ENCODE measurements at regions not wholly inside any gene's neighbourhood (a gene's known extent, or its start where the extent isn't known, plus 50 kb on each side); places are given as distances from the start of the nearest gene placed in this dataset.

DNA sequence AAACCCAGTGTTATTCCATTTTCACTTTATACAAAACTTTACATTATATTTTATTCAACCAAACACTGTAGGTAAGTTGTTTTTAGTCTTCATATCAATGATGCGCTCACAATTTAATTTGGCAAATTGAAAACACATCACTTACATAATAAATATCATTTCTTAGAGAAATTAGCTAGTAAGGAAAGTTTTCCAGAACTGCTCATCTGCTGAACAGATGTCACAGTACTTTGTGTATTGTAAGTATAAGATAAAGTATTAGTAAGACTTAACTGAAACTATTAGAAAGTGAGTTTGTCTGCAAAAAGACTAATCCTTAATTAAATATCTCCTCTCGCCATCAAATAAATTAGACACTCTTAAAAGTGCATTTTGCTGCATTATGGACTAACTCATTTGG lies 108.7 kb upstream of the PACRGL start:
- Histone ChIP-seq H3K9me3 (ENCODE audit: control insufficient read depth, low read length) (no peaks in the 10 kb centered on the region), H3K4me3 (ENCODE audit: low read length) (no peak overlapping the region), H3K9ac (ENCODE audit: low read length) (no peak overlapping the region)

DNA sequence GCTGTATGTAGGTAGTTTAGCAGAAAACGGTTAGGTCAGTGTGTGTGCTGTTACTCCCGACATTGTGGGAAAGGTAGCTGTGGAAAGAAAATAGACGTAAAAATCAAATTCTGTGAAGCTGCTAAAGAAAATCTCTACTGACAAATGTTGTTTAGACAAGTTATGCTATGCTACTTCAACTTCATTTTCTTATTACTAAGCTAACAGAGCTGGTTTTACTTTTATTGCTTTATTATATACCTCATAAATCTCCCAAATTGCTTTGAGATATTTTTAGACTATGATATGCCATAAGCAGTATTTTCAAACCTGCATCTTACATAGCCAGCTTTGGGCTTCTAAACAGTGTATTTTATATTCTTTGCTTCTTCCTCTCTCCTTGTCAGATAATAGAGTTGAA lies 108.2 kb upstream of the PACRGL start:
- Histone ChIP-seq H3K36me3 (ENCODE audit: control insufficient read depth, insufficient read depth, low read length) (no peaks in the 10 kb centered on the region), H3K9ac (ENCODE audit: low read length) (no peak overlapping the region), H3K9me3 (ENCODE audit: control insufficient read depth, low read length) (no peaks in the 10 kb centered on the region), H3K4me1 (ENCODE audit: control insufficient read depth, insufficient read depth, low read length) (no peaks in the 10 kb centered on the region), H3K27me3 (ENCODE audit: control insufficient read depth, insufficient read depth, low read length) (no peaks in the 10 kb centered on the region), H3K4me3 (ENCODE audit: low read length) (no peak overlapping the region)

More for the DNA sequence above, 108.7 kb upstream of the PACRGL start:
- Histone ChIP-seq H3K36me3 (ENCODE audit: control insufficient read depth, insufficient read depth, low read length) (no peaks in the 10 kb centered on the region), H3K27me3 (ENCODE audit: control insufficient read depth, insufficient read depth, low read length) (no peaks in the 10 kb centered on the region), H3K4me1 (ENCODE audit: control insufficient read depth, insufficient read depth, low read length) (no peaks in the 10 kb centered on the region)

DNA sequence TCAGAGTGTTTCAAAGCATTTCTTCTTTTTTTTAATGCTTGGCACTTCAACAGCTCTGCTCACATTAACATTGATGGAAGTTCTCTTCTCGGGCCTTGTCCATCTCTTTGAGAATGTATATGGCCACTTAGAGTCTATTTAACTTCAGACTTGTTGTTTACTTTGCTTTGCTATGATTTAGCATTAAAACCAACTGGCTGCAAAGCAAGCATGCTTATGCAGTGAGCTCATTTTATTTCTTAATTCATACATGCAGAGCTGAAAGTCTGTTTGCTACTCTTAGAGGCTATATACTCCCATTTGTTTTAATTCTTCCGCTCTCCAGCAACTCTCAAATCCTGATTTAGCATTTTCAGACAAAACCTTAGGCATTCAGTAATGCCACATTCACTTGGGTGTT lies 107.6 kb upstream of the PACRGL start:
- H3K9me3 ChIP-seq (ENCODE audit: control insufficient read depth, low read length): no peaks in the 10 kb centered on the region
- no peak overlapping the region for H3K4me3 ChIP-seq (ENCODE audit: low read length)
- no peaks in the 10 kb centered on the region for H3K36me3 ChIP-seq (ENCODE audit: control insufficient read depth, insufficient read depth, low read length)
- H3K9ac ChIP-seq (ENCODE audit: low read length): no peak overlapping the region
- H3K27me3 ChIP-seq (ENCODE audit: control insufficient read depth, insufficient read depth, low read length): no peaks in the 10 kb centered on the region
- no peaks in the 10 kb centered on the region for H3K4me1 ChIP-seq (ENCODE audit: control insufficient read depth, insufficient read depth, low read length)

DNA sequence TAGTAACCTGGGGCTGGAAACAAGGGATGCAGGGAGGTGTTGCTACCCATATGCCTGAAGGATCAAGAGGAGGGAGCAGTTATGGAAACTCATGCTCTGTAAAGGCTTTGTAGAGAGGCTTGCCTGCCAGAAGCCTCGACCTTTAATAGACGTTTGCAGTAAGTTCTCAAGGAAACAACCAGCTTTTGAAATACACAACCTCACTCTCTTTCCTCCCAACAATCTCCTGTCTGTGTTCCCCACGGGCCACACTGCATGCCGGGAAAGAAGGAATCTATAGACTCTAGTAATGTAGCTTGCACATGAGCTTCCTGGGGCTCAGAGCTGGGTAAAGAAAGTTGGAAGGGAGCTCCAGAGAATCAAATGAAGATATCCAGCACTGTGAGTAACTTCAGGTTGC lies 101.6 kb upstream of the PACRGL start:
- Histone ChIP-seq H3K9me3 (ENCODE audit: control insufficient read depth, low read length) (no peaks in the 10 kb centered on the region), H3K9ac (ENCODE audit: low read length) (no peak overlapping the region), H3K4me3 (ENCODE audit: low read length) (no peak overlapping the region), H3K4me1 (ENCODE audit: control insufficient read depth, insufficient read depth, low read length) (no peaks in the 10 kb centered on the region), H3K27me3 (ENCODE audit: control insufficient read depth, insufficient read depth, low read length) (no peaks in the 10 kb centered on the region), H3K36me3 (ENCODE audit: control insufficient read depth, insufficient read depth, low read length) (no peaks in the 10 kb centered on the region)

DNA sequence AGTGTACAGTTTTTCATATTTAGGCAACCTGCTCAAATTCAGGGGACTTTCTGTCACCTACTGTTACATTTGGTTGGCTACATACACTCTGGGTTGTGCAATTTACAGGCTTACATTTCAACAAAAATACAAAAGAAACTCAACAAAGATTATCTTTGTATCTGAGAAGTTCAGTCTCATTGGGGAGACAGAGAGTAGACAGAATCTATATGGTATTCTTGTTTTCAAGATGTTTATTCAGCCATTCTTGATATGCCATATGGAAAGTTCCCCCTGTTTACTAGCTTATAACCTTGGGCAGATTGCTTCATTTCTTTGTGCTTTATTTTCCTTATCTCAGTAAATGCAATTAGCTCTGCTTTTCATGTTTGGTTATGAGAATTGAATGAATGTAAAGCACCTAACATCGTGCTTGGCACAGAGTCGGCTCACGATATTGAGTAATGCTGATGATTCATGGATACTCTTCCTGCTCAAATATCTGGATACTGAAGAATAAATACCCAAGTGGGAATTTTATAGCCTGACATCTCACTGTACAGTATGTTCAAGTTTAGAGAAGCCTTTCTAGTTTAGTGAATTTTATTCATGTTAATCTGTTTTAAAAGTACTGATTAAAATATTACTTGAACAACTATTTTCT lies 96.5 kb upstream of the PACRGL start:
- H3K4me3 ChIP-seq (ENCODE audit: low read length): no peak overlapping the region
- H3K27me3 ChIP-seq (ENCODE audit: control insufficient read depth, insufficient read depth, low read length): no peaks in the 10 kb centered on the region
- no peaks in the 10 kb centered on the region for H3K4me1 ChIP-seq (ENCODE audit: control insufficient read depth, insufficient read depth, low read length)
- no peaks in the 10 kb centered on the region for H3K9me3 ChIP-seq (ENCODE audit: control insufficient read depth, low read length)
- H3K36me3 ChIP-seq (ENCODE audit: control insufficient read depth, insufficient read depth, low read length): no peaks in the 10 kb centered on the region
- H3K9ac ChIP-seq (ENCODE audit: low read length): no peak overlapping the region

DNA sequence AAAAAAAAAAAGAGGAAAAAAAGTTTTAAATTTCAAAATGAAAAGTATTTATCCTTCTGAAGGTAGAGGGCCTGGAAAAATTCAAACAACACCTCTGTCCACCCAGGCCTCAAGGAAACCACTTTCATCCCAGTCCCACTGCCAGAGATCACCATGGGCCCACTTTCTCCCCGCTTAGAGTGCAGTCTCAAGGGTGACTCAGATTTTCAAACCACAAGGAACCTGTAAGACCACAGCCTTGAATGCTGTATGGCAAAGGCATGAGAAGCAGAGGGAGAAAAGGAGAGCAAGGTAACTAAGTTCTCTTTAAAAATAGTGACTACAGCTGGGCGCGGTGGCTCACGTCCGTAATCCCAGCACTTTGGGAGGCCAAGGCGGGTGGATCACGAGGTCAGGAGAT lies 87.9 kb upstream of the PACRGL start:
- Histone ChIP-seq H3K36me3 (ENCODE audit: control insufficient read depth, insufficient read depth, low read length) (no peaks in the 10 kb centered on the region), H3K27me3 (ENCODE audit: control insufficient read depth, insufficient read depth, low read length) (no peaks in the 10 kb centered on the region)

DNA sequence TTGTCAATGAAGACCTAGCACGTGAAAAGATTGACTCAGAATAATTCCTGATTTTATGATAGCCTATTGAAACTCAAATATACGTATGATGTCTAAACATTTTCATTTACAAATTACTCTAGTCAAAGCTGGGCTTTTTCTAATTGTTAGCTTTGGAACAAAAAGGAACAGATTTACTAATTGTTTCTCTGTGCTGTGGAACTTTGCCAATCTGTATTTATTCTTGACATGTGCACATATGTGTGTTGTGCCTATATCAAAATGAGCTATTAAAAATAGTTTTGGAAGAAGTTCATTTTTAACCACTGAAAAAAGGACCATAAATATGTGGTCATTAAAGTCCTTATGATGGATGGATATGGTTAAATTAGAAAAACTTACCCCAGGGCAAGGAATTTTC lies 85.4 kb upstream of the PACRGL start:
- no peaks in the 10 kb centered on the region for H3K4me1 ChIP-seq (ENCODE audit: control insufficient read depth, insufficient read depth, low read length)
- H3K36me3 ChIP-seq (ENCODE audit: control insufficient read depth, insufficient read depth, low read length): no peaks in the 10 kb centered on the region
- no peak overlapping the region for H3K4me3 ChIP-seq (ENCODE audit: low read length)
- no peak overlapping the region for H3K9ac ChIP-seq (ENCODE audit: low read length)
- no peaks in the 10 kb centered on the region for H3K9me3 ChIP-seq (ENCODE audit: control insufficient read depth, low read length)
- H3K27me3 ChIP-seq (ENCODE audit: control insufficient read depth, insufficient read depth, low read length): no peaks in the 10 kb centered on the region

More for the DNA sequence above, 87.9 kb upstream of the PACRGL start:
- no peaks in the 10 kb centered on the region for H3K4me1 ChIP-seq (ENCODE audit: control insufficient read depth, insufficient read depth, low read length)
- no peaks in the 10 kb centered on the region for H3K9me3 ChIP-seq (ENCODE audit: control insufficient read depth, low read length)
- H3K9ac ChIP-seq (ENCODE audit: low read length): no peak overlapping the region
- H3K4me3 ChIP-seq (ENCODE audit: low read length): no peak overlapping the region

DNA sequence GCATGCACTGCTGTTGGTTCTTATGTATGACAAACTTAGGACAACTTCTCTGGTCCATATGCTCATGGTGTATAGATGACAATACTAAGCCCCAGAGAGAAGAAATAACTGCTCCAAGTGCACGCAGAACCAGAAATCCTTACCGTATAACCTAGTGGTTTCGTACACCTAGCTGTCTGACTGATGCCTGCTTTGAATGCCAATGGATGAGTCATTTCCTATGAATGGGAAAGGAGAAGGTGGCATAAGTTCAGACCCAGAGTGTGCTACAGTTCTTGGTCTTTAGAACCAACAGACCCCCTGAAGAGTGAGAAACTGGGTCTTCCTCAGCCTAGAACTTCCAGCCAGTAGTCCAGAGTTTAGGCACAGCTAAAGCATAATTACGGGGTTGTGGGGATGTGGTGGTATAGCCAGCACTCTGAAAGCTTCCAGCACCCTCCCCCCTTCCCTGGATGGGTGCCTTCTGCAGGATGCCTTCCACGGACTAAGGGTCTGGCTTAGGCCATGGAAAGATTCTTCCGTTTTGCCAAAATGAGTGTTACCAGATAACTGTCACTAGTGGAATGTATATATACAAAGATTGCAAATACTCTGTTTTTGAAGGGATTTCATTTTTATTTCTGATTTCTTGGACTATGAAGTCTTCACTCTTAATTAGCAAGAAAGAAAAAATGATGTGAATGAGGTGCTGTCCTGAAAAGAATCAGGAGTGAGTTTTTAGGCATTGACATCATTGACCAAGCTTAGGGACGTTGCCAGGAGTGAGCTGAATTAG lies 84.6 kb upstream of the PACRGL start:
- Histone ChIP-seq H3K36me3 (ENCODE audit: control insufficient read depth, insufficient read depth, low read length) (no peaks in the 10 kb centered on the region), H3K27me3 (ENCODE audit: control insufficient read depth, insufficient read depth, low read length) (no peaks in the 10 kb centered on the region), H3K9ac (ENCODE audit: low read length) (no peak overlapping the region), H3K9me3 (ENCODE audit: control insufficient read depth, low read length) (no peaks in the 10 kb centered on the region), H3K4me1 (ENCODE audit: control insufficient read depth, insufficient read depth, low read length) (no peaks in the 10 kb centered on the region), H3K4me3 (ENCODE audit: low read length) (no peak overlapping the region)

DNA sequence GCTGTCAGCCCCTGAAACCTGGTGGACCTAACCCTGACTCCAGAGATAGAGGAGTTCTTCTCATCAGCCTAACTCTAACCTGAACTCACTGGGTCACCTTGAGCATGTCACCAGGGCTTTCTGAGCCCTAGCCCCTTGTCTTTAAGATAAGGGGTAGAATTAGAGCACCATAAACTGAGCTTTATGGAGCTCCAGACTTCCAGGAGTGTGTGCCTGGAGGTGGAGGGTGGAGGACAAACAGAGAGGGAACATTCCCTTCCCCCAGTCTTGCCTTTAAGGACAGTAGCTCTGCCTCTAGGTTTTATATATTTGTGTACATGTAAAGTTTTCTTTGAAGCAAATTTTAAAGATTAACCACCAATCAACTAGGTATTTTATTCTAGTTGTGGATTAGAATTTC lies 83.9 kb upstream of the PACRGL start:
- Histone ChIP-seq H3K9ac (ENCODE audit: low read length) (no peak overlapping the region), H3K27me3 (ENCODE audit: control insufficient read depth, insufficient read depth, low read length) (no peaks in the 10 kb centered on the region), H3K9me3 (ENCODE audit: control insufficient read depth, low read length) (no peaks in the 10 kb centered on the region), H3K4me3 (ENCODE audit: low read length) (no peak overlapping the region), H3K36me3 (ENCODE audit: control insufficient read depth, insufficient read depth, low read length) (no peaks in the 10 kb centered on the region), H3K4me1 (ENCODE audit: control insufficient read depth, insufficient read depth, low read length) (no peaks in the 10 kb centered on the region)

DNA sequence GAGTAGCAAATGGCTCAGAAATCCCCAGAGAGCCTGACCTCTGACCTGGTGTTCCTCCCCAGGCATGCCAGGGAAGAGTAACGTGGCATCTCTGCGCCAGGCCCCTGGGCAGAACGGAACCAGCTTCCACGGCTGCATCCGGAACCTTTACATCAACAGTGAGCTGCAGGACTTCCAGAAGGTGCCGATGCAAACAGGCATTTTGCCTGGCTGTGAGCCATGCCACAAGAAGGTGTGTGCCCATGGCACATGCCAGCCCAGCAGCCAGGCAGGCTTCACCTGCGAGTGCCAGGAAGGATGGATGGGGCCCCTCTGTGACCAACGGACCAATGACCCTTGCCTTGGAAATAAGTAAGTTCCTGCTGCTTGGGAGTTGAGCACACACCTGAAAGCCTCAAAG lies 83.4 kb upstream of the PACRGL start:
- no peaks in the 10 kb centered on the region for H3K9me3 ChIP-seq (ENCODE audit: control insufficient read depth, low read length)
- H3K27me3 ChIP-seq (ENCODE audit: control insufficient read depth, insufficient read depth, low read length): no peaks in the 10 kb centered on the region
- H3K4me3 ChIP-seq (ENCODE audit: low read length): no peak overlapping the region
- H3K9ac ChIP-seq (ENCODE audit: low read length): no peak overlapping the region
- no peaks in the 10 kb centered on the region for H3K36me3 ChIP-seq (ENCODE audit: control insufficient read depth, insufficient read depth, low read length)
- H3K4me1 ChIP-seq (ENCODE audit: control insufficient read depth, insufficient read depth, low read length): no peaks in the 10 kb centered on the region

DNA sequence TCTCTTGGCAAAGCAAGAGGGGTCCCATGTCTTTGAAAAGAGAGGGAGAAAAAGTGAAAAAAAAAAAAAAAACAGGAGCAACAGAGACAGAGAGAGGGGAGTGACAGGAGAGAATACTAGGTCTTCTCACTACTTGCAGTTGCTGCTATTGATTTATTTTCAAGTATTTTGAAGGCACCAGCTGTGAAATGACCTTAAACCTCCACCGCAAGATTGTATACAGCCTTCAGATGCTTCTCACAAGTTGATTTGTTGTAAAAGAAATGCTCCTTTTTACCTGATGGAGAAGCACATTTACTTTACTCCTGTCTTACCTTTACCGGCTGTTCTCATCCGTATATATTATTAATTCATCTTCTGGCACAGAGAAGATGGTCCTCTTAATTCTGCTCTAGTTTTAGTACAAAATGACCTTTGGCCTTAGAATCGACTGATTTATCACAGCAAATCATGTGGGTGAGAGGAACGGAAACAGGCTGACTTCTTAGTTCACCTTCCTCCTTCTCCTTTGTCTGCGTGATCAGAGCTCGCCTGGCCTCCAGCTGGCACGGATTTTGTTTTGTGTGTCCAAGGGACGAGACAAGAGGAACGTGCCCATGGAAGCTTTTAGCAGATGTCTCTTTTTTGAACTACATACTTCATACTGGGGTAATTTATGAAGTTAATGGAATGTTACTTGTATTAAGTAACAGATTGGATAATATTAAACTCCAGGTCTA lies 82.4 kb upstream of the PACRGL start:
- Histone ChIP-seq H3K9ac (ENCODE audit: low read length) (no peak overlapping the region), H3K36me3 (ENCODE audit: control insufficient read depth, insufficient read depth, low read length) (no peaks in the 10 kb centered on the region), H3K4me3 (ENCODE audit: low read length) (no peak overlapping the region), H3K9me3 (ENCODE audit: control insufficient read depth, low read length) (no peaks in the 10 kb centered on the region), H3K27me3 (ENCODE audit: control insufficient read depth, insufficient read depth, low read length) (no peaks in the 10 kb centered on the region), H3K4me1 (ENCODE audit: control insufficient read depth, insufficient read depth, low read length) (no peaks in the 10 kb centered on the region)

DNA sequence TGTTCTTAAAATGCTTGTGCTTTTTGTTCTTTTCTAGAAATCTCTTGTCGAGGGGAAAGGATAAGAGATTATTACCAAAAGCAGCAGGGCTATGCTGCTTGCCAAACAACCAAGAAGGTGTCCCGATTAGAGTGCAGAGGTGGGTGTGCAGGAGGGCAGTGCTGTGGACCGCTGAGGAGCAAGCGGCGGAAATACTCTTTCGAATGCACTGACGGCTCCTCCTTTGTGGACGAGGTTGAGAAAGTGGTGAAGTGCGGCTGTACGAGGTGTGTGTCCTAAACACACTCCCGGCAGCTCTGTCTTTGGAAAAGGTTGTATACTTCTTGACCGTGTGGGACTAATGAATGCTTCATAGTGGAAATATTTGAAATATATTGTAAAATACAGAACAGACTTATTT lies 81.5 kb upstream of the PACRGL start:
- no peaks in the 10 kb centered on the region for H3K36me3 ChIP-seq (ENCODE audit: control insufficient read depth, insufficient read depth, low read length)
- H3K4me3 ChIP-seq (ENCODE audit: low read length): no peak overlapping the region
- H3K9ac ChIP-seq (ENCODE audit: low read length): no peak overlapping the region
- no peaks in the 10 kb centered on the region for H3K4me1 ChIP-seq (ENCODE audit: control insufficient read depth, insufficient read depth, low read length)
- H3K27me3 ChIP-seq (ENCODE audit: control insufficient read depth, insufficient read depth, low read length): no peaks in the 10 kb centered on the region
- H3K9me3 ChIP-seq (ENCODE audit: control insufficient read depth, low read length): no peaks in the 10 kb centered on the region

Measured in mucosa of stomach (tissue), 1 donor.